IMR-90 (cell line): ENCODE measurements at regions not wholly inside any gene's neighbourhood (a gene's known extent, or its start where the extent isn't known, plus 50 kb on each side); places are given as distances from the start of the nearest gene placed in this dataset.

Source experiments
- ATAC-seq: fragments of 200-7000 bp; cut with Tn5 transposase; 2 replicates; pipeline ENCODE4 v1.9.1; 2020; ENCODE audit warnings: low read depth, mild to moderate bottlenecking, moderate library complexity
- BruUV-seq: library from RNA; stranded (reverse); fragments of 400-500 nt; replicated peaks from 2 replicates; lab custom pipeline; 2021; lab: Mats Ljungman, UMichigan
- CTCF ChIA-PET: fragments of 300-600 bp; formaldehyde crosslinking; extraction: SDS; loops from one replicate; lab custom pipeline; 2021; ENCODE audit warnings: antibody characterized with exemption; lab: Yijun Ruan, JAX
- POLR2A ChIA-PET: fragments of 300-600 bp; sonication (Branson Sonifier 250); formaldehyde crosslinking; loops from one replicate; lab custom pipeline; 2022; ENCODE audit warnings: antibody characterized with exemption; ENCODE audit not compliant: unreplicated experiment; lab: Charles Lee
- DNase-seq: peaks from one replicate; pipeline ENCODE4 v3.0.0; 2013
- H2AFZ ChIP-seq: replicated peaks from 2 replicates; pipeline ENCODE3; 2013; ENCODE audit warnings: low read length, mild to moderate bottlenecking; ENCODE audit not compliant: poor library complexity
- H2AK5ac ChIP-seq: 2 replicates; pipeline ENCODE4 v1.6.1; 2013; ENCODE audit warnings: low read depth, low read length, inconsistent platforms
- H2AK9ac ChIP-seq: replicated peaks from 2 replicates; pipeline ENCODE3; 2013; ENCODE audit warnings: mild to moderate bottlenecking, low read depth, low read length, moderate library complexity; ENCODE audit not compliant: poor library complexity
- H2BK120ac ChIP-seq: 2 replicates; pipeline ENCODE4 v1.6.1; 2013; ENCODE audit warnings: low read depth, low read length, inconsistent platforms
- H2BK15ac ChIP-seq: 3 replicates; pipeline ENCODE4 v1.6.1; 2013; ENCODE audit warnings: low read depth, low read length, inconsistent platforms
- H2BK20ac ChIP-seq: 2 replicates; pipeline ENCODE4 v1.6.1; 2013; ENCODE audit warnings: low read depth, mild to moderate bottlenecking, inconsistent platforms, low read length, moderate library complexity
- H2BK5ac ChIP-seq: 2 replicates; pipeline ENCODE4 v1.6.1; 2013; ENCODE audit warnings: mild to moderate bottlenecking, low read depth, low read length, inconsistent platforms; ENCODE audit not compliant: poor library complexity, severe bottlenecking
- H3K14ac ChIP-seq: replicated peaks from 2 replicates; pipeline ENCODE4 v1.6.1; 2013; ENCODE audit warnings: low read depth, low read length, inconsistent platforms
- H3K18ac ChIP-seq: 2 replicates; pipeline ENCODE4 v1.6.1; 2013; ENCODE audit warnings: low read depth, low read length, control low read depth
- H3K23ac ChIP-seq: 2 replicates; pipeline ENCODE4 v1.6.1; 2013; ENCODE audit warnings: low read depth, low read length, inconsistent platforms
- H3K27ac ChIP-seq: 2 replicates; pipeline ENCODE4 v1.5.1; 2013; ENCODE audit warnings: mild to moderate bottlenecking, control low read depth, low read length; ENCODE audit not compliant: insufficient read depth
- H3K27me3 ChIP-seq: 2 replicates; pipeline ENCODE4 v1.6.1; 2013; ENCODE audit warnings: low read length; ENCODE audit not compliant: control insufficient read depth, insufficient read depth
- H3K36me3 ChIP-seq: 2 replicates; pipeline ENCODE4 v1.6.1; 2013; ENCODE audit warnings: low read length, mixed read lengths; ENCODE audit not compliant: control insufficient read depth, insufficient read depth
- H3K4ac ChIP-seq: 2 replicates; pipeline ENCODE4 v1.6.1; 2013; ENCODE audit warnings: low read depth, low read length, inconsistent platforms
- H3K4me1 ChIP-seq: 2 replicates; pipeline ENCODE4 v1.6.1; 2013; ENCODE audit warnings: low read length, mixed read lengths; ENCODE audit not compliant: control insufficient read depth, insufficient read depth
- H3K4me2 ChIP-seq: 2 replicates; pipeline ENCODE4 v1.6.1; 2013; ENCODE audit warnings: low read depth, mild to moderate bottlenecking, control low read depth, low read length, moderate library complexity
- H3K4me3 ChIP-seq: 2 replicates; pipeline ENCODE4 v1.5.1; 2013; ENCODE audit warnings: low read depth, mild to moderate bottlenecking, control low read depth, low read length, moderate library complexity; ENCODE audit not compliant: insufficient read depth
- H3K56ac ChIP-seq: 2 replicates; pipeline ENCODE4 v1.6.1; 2013; ENCODE audit warnings: low read length, inconsistent platforms; ENCODE audit not compliant: insufficient read depth; ENCODE audit errors: extremely low read depth
- H3K79me1 ChIP-seq, 2 experiments: 2 replicates each; pipeline ENCODE4 v1.6.1; 2013; ENCODE audit warnings: low read length in 2 of 2, inconsistent platforms in 1 of 2, low read depth in 1 of 2
- H3K9ac ChIP-seq: 2 replicates; pipeline ENCODE4 v1.6.1; 2013; ENCODE audit warnings: low read depth, low read length, control low read depth
- H3K9me1 ChIP-seq: 2 replicates; pipeline ENCODE4 v1.6.1; 2013; ENCODE audit warnings: low read length, inconsistent platforms; ENCODE audit not compliant: insufficient read depth
- H3K9me3 ChIP-seq: 2 replicates; pipeline ENCODE4 v1.6.1; 2013; ENCODE audit warnings: low read length; ENCODE audit not compliant: control insufficient read depth, insufficient read depth
- H4K20me1 ChIP-seq: 2 replicates; pipeline ENCODE4 v1.6.1; 2013; ENCODE audit warnings: low read length, inconsistent platforms; ENCODE audit not compliant: insufficient read depth
- H4K5ac ChIP-seq: 2 replicates; pipeline ENCODE4 v1.6.1; 2013; ENCODE audit warnings: mild to moderate bottlenecking, low read depth, low read length, control low read depth
- H4K8ac ChIP-seq, 2 experiments: 2 replicates each; pipeline ENCODE4 v1.6.1; 2013; ENCODE audit warnings: low read depth in 2 of 2, low read length in 2 of 2, control low read depth in 1 of 2, inconsistent platforms in 1 of 2
- H4K91ac ChIP-seq: 2 replicates; pipeline ENCODE4 v1.6.1; 2013; ENCODE audit warnings: low read depth, low read length, inconsistent platforms; ENCODE audit not compliant: insufficient read depth
- BHLHE40 ChIP-seq: fragments of 150-350 bp; IDR thresholded peaks from 2 replicates; pipeline ENCODE4 v1.6.1; 2016; ENCODE audit warnings: mild to moderate bottlenecking, low read depth, low read length
- CEBPB ChIP-seq: IDR thresholded peaks from 2 replicates; pipeline ENCODE4 v1.6.1; 2012; ENCODE audit warnings: low read depth, low read length, improper control_type of control experiment
- FOS ChIP-seq: fragments of 150-350 bp; IDR thresholded peaks from 2 replicates; pipeline ENCODE4 v1.6.1; 2016; ENCODE audit warnings: low read depth, low read length
- MAFK ChIP-seq: IDR thresholded peaks from 2 replicates; pipeline ENCODE4 v1.6.1; 2012; ENCODE audit warnings: low read depth, low read length, improper control_type of control experiment
- MXI1 ChIP-seq: IDR thresholded peaks from 2 replicates; pipeline ENCODE4 v1.6.1; 2012; ENCODE audit warnings: low read depth, mild to moderate bottlenecking, low read length, moderate library complexity, borderline replicate concordance
- NFE2L2 ChIP-seq: fragments of 150-350 bp; IDR thresholded peaks from 2 replicates; pipeline ENCODE4 v1.6.1; 2016; ENCODE audit warnings: low read depth, mild to moderate bottlenecking, low read length
- SMC3 ChIP-seq: fragments of 150-350 bp; IDR thresholded peaks from 2 replicates; pipeline ENCODE4 v1.6.1; 2016; ENCODE audit warnings: low read depth, mild to moderate bottlenecking, antibody characterized with exemption, low read length, moderate library complexity
- WGBS, 2 experiments: methylation state at CpG; one replicate each; pipeline versions ENCODE4 v1.1.5 to v1.1.7; 2013; ENCODE audit warnings: missing lambda C conversion rate in 2 of 2; ENCODE audit not compliant: insufficient read length in 1 of 2; ENCODE audit errors: extremely low coverage in 2 of 2; 5-methylcytosine and 5-hydroxymethylcytosine counted together
- dilution Hi-C: fragments of 300-500 bp; cut with HindIII; formaldehyde crosslinking; loops from one replicate; pipeline ENCODE4 v1.14.3; 2018; ENCODE audit warnings: low sequenced_read_pairs; ENCODE audit not compliant: unreplicated experiment
- in situ Hi-C: fragments of 300-500 bp; cut with MboI; formaldehyde crosslinking; loops from 3 replicates; pipeline ENCODE4 v1.14.3; 2019; ENCODE audit warnings: low sequenced_read_pairs, inconsistent platforms, mixed read lengths
- intact Hi-C: fragments of 100-400 bp; cut with micrococcal nuclease; formaldehyde crosslinking; loops from 2 replicates; pipeline ENCODE4 v1.10.0; 2022

GRCh38 chr14:53547593-53547992 is 394.5 kb upstream of the DDHD1 start:
- Histone ChIP-seq H3K56ac (no peak overlapping the region), H4K91ac (no peak overlapping the region), H3K79me1 (no peaks in the 10 kb centered on the region), H3K4me1 (peaks cover 4% of the 10 kb centered on the region; the same call in 1 of the 2 replicates), H2AK9ac (no peak overlapping the region), H3K4me2 (no peak overlapping the region), H3K9ac (no peak overlapping the region), H2AK5ac (no peak overlapping the region), H2BK5ac (no peak overlapping the region), H3K18ac (no peak overlapping the region), H2AFZ (no peak overlapping the region), H3K27ac (no peak overlapping the region), H4K8ac (no peak overlapping the region), H4K20me1 (no peaks in the 10 kb centered on the region), H3K27me3 (peaks cover 3% of the 10 kb centered on the region; the same call in 1 of the 2 replicates), H3K9me1 (no peaks in the 10 kb centered on the region), H2BK15ac (no peak overlapping the region), H3K4ac (no peak overlapping the region), H2BK120ac (no peak overlapping the region), H4K5ac (no peak overlapping the region), H3K9me3 (no peaks in the 10 kb centered on the region), H3K36me3 (no peaks in the 10 kb centered on the region), H3K14ac (no peak overlapping the region), H2BK20ac (no peak overlapping the region), H3K4me3 (no peak overlapping the region), H3K23ac (no peak overlapping the region)
- POLR2A ChIA-PET = no interaction called here
- TF ChIP-seq CEBPB = no peak
- no peak for TF ChIP-seq MAFK
- no peak for TF ChIP-seq FOS
- no peak for TF ChIP-seq NFE2L2
- no peak for TF ChIP-seq SMC3
- TF ChIP-seq BHLHE40 = no peak
- TF ChIP-seq MXI1 = no peak
- CTCF ChIA-PET = no interaction called here
- intact Hi-C loops = no loop called here
- in situ Hi-C loops = no loop called here
- no TSS peak for BruUV-seq
- ATAC-seq (no peak), DNase-seq (no peak)
- dilution Hi-C loops = no loop called here
- no CpG with 5 or more reads among the region's 1 CpG for WGBS, 2 experiments
